Endothelial cell of hepatic sinusoid (primary cell): ENCODE measurements at regions not wholly inside any gene's neighbourhood (a gene's known extent, or its start where the extent isn't known, plus 50 kb on each side); places are given as distances from the start of the nearest gene placed in this dataset.

ENCODE experiments used
- in situ Hi-C: cut with HindIII; loops from 2 replicates; pipeline ENCODE4 v1.10.0; 2017; ENCODE audit warnings: low sequenced_read_pairs

GRCh38 chr4:42328978-42329377, 68.3 kb upstream of the SHISA3 start:
- in situ Hi-C loops, result no loop called here

DNA sequence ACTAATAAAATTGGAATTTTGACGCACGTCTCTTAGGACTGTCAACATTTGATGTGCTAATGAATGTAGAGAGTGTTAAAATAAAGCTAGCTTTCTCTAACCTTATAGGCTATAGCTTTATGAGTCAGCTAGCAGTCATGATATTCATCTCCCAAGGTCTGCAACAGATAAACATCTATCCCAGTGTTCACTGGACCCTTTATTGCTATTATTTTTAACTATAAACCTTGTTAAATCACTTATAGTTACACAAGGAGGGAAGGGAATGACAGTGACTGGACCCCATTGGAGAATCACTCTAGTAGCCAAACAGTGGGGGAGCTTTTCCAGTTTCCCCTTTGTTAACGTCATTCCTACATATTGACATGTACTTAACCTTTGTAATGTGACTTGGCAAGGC, 67.9 kb upstream of the SHISA3 start:
- in situ Hi-C loops, result no loop called here

- in situ Hi-C loops, result no loop called here
Observed at GRCh38 chr4:42330002-42330592, 67.2 kb upstream of the SHISA3 start.

GRCh38 chr4:42331040-42331439, 66.2 kb upstream of the SHISA3 start:
- in situ Hi-C loops, result no loop called here

DNA sequence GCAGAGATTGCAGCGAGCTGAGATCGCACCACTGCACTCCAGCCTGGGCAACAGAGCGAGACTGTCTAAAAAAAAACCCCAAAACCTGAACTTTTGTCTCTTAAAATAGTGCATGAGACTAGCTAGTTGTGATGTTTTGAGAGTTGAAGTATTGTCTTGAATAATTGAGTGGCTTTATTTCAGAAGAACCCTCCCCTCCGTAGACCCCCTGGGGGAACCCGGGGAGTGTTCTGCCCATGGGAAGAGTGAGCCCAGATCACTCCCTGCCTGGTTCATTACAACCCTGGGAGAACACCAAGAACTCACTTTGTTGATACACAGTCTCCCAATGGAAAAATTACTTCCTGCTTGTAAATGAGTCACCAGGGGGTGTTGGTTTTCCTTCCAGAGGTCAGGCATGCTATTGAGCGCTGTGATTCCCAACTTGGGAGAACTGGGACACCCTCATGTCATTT, 65.3 kb upstream of the SHISA3 start:
- in situ Hi-C loops, result no loop called here

DNA sequence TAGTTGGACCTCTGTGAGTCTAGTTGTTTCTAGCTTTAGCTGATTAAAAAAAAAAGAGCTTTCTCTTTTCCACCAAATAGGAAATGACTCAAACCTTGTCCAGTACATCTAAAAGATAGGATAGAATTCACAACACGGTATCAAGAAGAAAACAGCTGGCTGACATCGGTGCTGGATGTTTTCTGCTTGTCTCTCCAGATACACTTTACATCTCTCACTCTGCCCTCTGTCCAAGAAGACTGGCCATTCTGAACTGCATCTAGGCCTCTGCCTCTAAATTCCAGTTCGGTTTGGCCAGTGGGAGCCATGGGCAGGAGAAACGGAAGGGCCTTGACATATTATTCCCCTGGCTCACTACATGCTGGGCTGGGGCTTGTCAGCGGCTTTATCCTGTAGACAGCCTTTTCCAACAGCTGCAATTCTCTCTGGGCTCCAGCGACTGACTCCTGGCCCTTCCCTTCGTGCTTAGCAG, 57.3 kb upstream of the SHISA3 start:
- in situ Hi-C loops, result no loop called here

- in situ Hi-C loops, result no loop called here
Observed at GRCh38 chr4:42341518-42342026, 55.7 kb upstream of the SHISA3 start.

DNA sequence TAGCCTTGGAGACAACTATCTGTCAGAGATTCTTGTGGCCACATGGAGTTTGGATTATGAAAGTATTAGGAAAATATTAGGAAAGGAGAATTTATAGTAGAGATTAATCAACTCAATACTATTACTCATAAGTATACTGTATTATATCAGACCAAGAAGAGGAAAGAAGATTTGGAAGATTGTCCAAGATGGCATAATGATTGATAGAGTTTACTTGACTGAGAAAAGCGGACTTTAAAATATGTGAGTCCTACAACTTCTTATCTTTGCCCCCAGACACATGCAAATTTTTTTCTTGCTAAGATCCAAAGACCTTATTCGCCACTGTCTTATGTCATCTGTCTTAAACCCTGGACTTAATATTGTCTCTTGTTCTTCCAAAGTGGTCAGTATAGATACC, 54.8 kb upstream of the SHISA3 start:
- in situ Hi-C loops, result no loop called here

DNA sequence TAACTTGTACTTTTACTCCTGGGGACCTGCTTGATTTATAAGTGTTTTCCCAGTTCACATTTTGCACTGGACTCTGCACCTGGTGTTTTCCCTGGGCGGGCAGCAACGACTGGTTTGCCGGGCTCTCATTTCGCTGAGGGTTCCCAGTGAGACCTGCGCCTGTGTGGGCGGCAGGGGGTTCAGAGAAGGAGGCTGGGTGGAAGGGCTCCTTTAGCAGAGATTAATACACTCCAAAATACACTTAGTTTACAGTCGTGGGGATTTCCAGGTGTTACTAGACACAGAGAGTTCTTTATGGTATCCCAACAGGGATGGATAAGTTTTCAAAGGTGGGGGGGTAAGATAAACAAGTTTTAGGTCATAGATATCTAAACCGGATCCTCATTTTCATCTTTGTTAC, 53.0 kb upstream of the SHISA3 start:
- in situ Hi-C loops, result no loop called here

DNA sequence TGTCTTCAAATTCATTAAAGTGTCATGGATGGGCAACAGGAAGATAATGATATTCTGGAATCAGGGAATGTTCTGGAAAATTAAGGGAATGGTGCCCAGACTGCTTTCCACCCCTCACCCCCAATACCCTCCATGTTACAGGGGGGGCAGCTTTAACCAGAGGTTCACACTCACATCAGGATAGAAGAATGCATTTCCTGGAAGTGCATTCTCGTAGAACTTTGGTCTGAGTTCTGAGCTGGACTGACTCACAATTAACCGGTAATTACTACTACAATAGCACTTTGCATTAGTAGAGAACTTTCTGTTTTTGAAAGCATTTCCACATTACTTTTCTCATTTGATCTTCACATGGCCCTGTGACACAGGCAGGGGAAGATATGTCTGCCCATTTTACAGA, 52.5 kb upstream of the SHISA3 start:
- in situ Hi-C loops, result no loop called here

GRCh38 chr4:42345962-42346544, 51.2 kb upstream of the SHISA3 start:
- in situ Hi-C loops, result no loop called here

GRCh38 chr4:42347076-42347475, 50.2 kb upstream of the SHISA3 start:
- in situ Hi-C loops, result no loop called here
